Gastrocnemius medialis (tissue), 4 donors: ENCODE measurements at regions not wholly inside any gene's neighbourhood (a gene's known extent, or its start where the extent isn't known, plus 50 kb on each side); places are given as distances from the start of the nearest gene placed in this dataset.

Experiments
- POLR2A ChIP-seq, 2 donors: fragments of 450-650 bp; IDR thresholded peaks; one replicate each; pipeline ENCODE4 v1.6.1; 2017; ENCODE audit warnings: antibody characterized with exemption in 2 of 2, mild to moderate bottlenecking in 2 of 2, moderate library complexity in 2 of 2
- TF ChIP-seq, protein P1 (sequence below), 5 experiments: fragments of 450-650 bp in 3 of 5; fragments of 200-600 bp in 2 of 5; sonication (generic) in 2 of 5; IDR thresholded peaks in 4 of 5; conservative IDR thresholded peaks in 1 of 5; 1 replicate in 4 of 5; 2 replicates in 1 of 5; pipeline ENCODE4 v1.5.1; 2016 to 2019; ENCODE audit warnings: antibody characterized with exemption in 5 of 5, mild to moderate bottlenecking in 3 of 5, moderate library complexity in 3 of 5

DNA sequence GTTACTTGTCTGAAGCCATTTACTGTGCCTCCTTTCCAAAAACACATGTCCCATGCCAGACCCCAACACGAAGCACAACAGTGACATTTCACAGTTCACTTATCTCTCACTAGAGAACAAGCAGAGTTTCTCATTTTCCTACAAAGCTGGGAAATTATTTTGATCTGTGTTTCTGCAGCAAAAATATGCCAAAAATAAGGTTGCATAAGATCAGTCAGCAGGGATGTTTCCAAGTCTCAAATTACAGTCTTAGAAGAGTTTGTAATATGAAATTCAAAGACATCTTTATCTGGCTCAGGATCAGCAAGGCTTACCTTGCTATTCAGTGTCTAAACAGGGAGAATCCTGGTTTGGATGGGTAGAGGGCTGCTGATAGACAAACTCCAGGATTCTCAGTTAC, 75.5 kb downstream of the GJD2 start:
- no peak for TF ChIP-seq POLR2A (IDR thresholded peaks at IDR 0.05)
- TF ChIP-seq, protein P1, sequence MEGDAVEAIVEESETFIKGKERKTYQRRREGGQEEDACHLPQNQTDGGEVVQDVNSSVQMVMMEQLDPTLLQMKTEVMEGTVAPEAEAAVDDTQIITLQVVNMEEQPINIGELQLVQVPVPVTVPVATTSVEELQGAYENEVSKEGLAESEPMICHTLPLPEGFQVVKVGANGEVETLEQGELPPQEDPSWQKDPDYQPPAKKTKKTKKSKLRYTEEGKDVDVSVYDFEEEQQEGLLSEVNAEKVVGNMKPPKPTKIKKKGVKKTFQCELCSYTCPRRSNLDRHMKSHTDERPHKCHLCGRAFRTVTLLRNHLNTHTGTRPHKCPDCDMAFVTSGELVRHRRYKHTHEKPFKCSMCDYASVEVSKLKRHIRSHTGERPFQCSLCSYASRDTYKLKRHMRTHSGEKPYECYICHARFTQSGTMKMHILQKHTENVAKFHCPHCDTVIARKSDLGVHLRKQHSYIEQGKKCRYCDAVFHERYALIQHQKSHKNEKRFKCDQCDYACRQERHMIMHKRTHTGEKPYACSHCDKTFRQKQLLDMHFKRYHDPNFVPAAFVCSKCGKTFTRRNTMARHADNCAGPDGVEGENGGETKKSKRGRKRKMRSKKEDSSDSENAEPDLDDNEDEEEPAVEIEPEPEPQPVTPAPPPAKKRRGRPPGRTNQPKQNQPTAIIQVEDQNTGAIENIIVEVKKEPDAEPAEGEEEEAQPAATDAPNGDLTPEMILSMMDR (IDR thresholded peaks at IDR 0.05 in 4 of 5, conservative IDR thresholded peaks at IDR 0.05 in 1 of 5) = no peak
